ENCODE measurements at regions not wholly inside any gene's neighbourhood (a gene's known extent, or its start where the extent isn't known, plus 50 kb on each side); places are given as distances from the start of the nearest gene placed in this dataset.

DNA sequence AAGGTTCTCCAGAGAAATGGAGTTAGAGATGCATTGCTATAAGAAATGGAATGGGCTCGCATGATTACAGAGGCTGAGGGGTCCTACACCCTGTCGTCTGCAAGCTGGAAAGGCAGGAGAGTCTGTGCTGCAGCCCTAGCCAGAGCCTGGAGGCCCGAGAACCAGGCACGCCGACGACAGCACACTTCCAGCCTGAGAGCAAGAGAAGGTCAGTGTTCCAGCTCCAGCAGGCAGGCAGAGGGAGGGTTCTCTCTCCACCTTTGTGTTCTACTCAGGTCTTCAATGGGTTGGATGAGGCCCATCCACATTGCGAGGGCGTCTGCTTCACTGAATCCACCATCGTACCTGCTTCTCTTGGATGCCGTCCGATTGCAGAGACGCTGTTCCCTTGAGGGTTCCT is 177.6 kb upstream of the HDAC4 start:
- TF ChIP-seq CTCF (IDR thresholded peaks at IDR 0.05): no peak
- TF ChIP-seq EP300 (IDR thresholded peaks at IDR 0.05): no peak

All from suprapubic skin (tissue), 3 donors.